GM18498 (cell line): ENCODE measurements at regions not wholly inside any gene's neighbourhood (a gene's known extent, or its start where the extent isn't known, plus 50 kb on each side); places are given as distances from the start of the nearest gene placed in this dataset.
"Not testable (repeated sequence)": the region's sequence is repeated elsewhere in the genome, so short reads cannot be mapped to it uniquely, and the experiment has no call there.

ENCODE experiments used
- ATAC-seq: cut with Tn5 transposase; IDR thresholded peaks from one replicate; pipeline ENCODE4 v1.9.1; 2021; ENCODE audit warnings: mild to moderate bottlenecking, moderate library complexity; ENCODE audit not compliant: unreplicated experiment

DNA sequence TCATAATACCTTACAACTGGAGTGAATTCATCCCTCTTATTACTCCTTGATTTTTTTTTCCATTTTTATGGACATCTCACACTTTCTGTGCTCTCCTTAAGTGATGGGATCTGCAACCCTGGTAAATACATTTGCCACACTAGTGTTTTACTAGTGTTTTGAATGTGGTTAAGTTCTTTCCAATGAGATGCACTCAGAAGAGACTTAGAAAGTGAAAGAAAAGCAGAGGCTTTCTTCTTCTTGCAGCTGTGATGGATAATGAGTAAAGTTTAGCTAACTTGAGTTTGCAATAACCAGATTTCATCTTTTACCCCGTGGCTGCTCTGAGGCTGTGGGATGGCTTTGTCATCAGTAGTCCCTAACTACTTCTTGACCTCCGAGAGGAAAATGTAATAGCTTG is 1248.4 kb downstream of the NSUN3 start:
- ATAC-seq = peak; percentile 84

DNA sequence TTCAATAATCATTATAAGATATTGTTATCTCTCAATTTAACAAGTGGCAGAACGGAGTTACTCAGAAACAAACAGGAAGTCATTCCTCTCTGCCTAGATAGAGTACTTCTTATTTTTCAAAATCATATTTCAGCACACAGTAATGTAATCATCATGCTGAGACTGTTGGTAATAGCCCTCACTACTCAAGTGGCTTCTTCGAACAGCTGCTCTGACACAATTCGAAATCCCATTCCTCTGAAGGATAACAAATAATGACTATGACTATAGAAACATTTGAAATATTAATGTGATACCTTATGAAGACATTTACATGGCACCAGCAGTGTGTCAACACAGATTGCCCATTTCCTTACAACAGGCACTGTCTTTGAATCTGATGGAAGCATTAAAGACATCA is 1249.8 kb downstream of the NSUN3 start:
- no peak for ATAC-seq

- ATAC-seq = no peak
Observed at GRCh38 chr3:95319921-95320494, 1257.1 kb downstream of the NSUN3 start.

DNA sequence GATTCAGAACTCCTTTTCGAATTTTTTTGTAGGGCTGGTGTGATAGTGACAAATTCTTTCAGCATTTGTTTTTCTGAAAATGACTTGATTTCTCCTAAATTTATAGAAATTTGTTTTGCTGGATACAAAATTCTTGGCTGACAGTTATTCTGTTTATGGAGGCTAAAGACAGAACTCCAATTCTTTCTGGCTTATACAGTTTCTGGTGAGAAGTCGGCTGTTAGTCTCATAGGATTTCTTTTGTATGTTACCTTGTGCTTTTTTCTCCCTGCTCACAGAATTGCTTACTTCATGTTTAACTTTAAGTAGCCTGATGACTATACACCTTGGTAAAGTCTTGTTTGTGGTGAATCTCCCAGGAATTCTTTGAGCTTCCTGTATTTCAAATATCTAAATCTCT is 1264.6 kb downstream of the NSUN3 start:
- ATAC-seq = no peak

GRCh38 chr3:95333826-95334225 is 1271.0 kb downstream of the NSUN3 start:
- ATAC-seq = no peak

DNA sequence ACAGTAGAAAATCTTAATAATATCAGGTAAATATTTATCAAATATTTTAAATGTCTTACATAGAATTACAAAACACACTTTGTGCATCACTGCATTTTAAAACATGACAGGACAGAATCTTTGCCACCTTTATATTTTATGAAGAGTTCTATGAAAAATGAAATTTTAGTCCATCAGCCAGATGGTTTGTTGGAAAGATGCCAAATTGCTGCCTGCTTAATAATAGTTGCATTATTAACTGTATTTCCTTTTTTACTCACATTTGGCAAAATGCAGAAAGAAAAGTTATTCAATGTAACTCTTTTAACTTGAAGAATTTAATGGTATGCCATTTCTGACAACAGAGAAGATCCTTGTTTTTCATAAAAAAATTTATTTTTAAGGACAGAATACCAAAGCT is 1271.6 kb downstream of the NSUN3 start:
- no peak for ATAC-seq

DNA sequence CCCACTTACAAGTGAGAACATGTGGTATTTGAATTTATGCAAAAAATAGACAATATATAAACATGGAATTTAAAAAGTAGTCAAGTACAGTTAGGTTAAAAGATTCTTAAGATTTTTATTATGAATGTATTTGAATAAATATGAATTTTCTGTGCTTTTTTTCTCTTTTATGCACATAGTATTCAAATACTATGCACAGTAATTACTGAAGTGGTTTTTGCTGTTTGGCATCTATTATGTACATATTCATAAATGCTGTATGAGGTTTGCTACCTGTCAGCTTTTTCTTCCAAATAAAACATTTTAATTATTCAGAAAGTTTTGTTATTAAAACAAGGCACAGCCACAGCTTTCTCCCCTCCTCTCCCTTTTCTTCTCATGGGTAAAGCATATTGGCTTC is 1272.7 kb downstream of the NSUN3 start:
- ATAC-seq = no peak

DNA sequence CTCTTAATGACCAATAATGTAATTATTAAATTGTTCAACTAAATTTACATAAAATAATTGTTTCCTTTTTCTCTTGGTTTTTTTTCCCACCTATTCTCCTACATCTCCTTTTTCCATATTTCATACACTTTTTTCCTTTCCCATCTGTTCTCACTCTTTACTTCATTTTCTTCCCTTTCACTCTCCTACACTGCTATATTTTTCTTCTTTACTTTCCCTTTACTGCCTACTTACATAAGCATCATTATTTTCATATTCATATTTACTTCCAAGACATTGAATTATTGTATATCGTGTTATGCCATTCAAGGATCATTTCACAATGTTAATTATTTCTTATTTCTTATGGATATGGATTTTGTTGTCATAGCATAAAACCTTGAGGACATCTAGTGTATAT is 1275.6 kb downstream of the NSUN3 start:
- ATAC-seq = no peak

GRCh38 chr3:95341314-95341713 is 1278.5 kb downstream of the NSUN3 start:
- ATAC-seq = no peak

DNA sequence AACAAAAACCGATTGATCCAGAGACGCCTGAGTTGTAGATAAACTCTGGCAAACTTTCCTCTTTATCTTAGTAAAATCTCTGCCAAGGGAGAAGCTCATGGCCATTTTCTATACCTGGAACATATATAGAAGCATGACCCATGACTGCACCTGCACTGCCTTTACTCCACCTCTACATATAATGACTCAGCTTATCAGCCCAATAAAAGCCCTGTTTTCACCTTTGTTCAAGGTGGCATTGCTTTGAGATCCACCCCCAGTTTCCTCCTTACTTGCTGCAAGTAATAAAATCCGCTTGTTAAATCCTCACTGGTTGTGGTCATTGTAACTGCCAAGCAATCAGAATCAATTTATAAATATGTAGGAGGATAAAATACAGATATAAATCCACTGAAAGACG is 1280.4 kb downstream of the NSUN3 start:
- ATAC-seq = no peak

DNA sequence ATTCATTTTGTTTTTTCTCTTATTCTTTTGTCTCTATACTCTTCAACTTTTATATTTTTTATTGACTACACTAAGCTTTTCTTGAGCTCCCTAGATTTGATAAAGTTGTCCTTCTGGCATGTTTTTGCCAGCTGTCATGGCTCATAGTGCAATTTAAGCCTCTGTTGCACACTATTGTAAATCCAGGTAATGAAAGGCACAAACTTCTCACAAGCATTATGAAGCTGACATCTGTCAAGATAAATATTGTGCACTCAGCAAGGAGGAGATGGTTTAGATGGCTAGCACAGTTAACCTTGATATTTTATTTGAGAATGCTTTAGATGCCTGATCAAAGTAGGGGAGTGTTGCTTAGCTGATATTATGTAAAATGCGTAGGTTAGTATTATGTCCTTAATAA is 1280.9 kb downstream of the NSUN3 start:
- no peak for ATAC-seq

DNA sequence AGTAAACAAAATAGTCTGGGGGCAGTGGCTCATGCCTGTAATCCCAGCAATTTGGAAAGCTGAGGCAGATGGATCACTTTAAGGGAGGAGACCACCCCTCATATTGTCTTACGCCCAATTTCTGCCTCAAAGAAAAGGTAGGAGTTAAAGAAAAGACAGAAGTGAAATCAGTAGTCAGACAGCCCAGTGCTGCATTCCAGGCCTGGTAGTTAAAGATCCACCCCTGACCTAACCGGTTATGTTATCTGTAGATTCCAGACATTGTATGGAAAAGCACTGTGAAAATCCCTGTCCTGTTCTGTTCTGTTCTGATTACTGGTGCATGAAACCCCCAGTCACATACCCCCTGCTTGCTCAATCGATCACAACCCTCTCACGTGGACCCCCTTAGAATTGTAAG is 1285.1 kb downstream of the NSUN3 start:
- ATAC-seq = not testable (repeated sequence)

DNA sequence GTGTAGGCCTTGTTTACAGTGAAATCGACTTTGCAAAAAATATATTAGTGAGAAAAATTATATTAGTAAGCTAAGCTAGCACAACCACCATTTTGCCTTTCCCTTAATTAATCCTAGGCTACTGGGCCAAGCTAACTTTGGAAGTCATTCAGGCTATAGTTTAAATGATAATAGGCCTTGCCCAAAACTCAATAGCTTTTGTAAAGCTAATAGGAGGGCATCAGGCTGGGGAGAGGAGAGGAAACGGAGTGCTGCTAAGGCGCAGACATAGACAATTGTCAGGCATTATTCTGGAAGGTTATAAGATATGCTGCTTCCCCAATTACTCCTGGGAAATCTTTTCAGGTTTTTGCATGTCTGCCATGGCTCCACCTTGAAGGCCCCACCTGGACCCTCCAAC is 1286.0 kb downstream of the NSUN3 start:
- no peak for ATAC-seq

DNA sequence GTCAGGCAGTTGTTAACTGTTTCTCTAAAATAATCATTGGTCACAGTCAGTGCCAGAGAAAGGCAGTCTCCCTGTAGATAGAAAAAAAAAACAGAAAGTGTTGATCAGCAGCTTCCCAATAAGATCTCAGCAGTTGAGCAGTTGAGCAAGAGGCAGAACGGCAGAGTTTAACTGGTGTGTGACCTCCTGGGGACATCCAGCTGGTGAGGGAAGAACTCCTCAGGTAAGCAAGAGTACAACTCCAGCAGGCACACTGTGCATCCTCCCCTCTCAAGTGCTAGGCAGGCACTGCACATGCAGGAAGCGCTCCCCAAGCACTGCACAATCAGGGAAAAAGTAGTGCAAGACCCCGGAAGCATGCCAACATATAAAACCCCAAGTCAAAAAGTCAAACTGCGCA is 1287.2 kb downstream of the NSUN3 start:
- no peak for ATAC-seq

GRCh38 chr3:95351158-95351557 is 1288.3 kb downstream of the NSUN3 start:
- peak; percentile 60 for ATAC-seq

DNA sequence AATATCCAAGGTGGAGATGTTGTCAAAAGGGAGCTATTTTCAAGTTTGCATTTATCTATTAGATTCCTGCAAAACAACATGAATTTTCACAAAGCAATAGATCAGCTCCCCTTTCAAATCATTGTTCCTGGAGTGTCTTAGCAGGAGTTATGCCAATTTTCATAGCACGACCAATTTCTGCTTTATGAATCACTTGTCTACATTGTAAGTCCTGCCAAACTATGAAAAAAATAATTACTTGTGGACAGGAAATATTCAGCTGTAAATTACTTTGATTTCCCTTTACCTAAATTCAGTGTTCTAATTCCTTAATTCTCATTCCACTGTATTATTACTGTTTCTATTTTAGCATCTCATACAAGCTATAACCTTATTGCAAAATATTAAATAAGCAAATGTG is 1289.6 kb downstream of the NSUN3 start:
- no peak for ATAC-seq

- no peak for ATAC-seq
Observed at GRCh38 chr3:95354489-95354888, 1291.6 kb downstream of the NSUN3 start.

DNA sequence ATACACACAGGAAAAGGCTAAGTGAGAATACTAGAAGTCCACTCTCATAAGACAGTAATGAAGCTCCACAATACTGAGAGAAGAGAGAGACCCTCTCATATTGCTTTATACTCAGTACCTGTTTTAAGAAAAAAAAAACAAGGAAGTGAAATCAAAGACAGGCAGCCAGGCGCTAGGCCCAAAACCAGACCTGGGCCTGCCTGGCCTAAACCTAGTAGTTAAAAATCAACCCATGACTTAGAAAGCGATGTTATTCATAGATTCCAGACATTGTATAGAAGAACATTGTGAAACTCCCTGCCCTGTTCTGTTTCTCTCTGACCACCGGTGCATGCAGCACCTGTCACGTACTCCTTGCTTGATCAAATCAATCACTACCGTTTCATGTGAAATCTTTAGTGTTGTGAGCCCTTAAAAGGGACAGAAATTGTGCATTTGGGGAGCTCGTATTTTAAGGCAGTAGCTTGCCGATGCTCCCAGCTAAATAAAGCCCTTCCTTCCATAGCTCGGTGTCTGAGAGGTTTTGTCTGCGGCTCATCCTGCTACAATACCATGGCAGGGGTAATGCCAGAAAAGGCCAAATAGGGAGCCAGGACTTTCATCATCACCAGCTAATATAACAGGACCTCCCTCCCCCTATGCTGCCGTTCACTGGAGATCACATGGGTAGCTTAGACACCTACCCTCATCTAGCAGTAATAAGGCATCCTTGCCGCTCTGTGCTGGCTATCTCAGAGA is 1294.1 kb downstream of the NSUN3 start:
- peak; percentile 74 for ATAC-seq

- ATAC-seq = peak; percentile 70
Observed at GRCh38 chr3:95387242-95388021, 1324.6 kb downstream of the NSUN3 start.

GRCh38 chr3:95389725-95390313 is 1327.0 kb downstream of the NSUN3 start:
- ATAC-seq = no peak

DNA sequence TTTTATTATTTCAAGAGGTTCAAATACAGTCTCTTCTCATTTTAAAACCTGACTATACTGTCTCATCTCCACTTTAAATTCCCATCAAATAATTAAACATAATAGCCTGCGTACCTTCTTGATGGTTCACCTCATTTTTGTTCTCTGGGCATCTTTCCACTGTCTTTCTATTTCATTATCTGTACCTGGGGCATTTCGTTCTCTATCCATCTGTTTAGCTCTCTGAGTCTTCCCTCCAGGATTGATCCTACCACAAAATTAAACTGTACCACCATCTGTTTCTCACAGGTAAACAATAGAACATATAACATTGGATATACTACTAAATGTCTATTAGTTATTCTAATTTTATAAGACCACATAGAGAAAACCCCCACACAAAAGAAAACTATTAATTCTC is 1331.4 kb downstream of the NSUN3 start:
- ATAC-seq = no peak

GRCh38 chr3:95399585-95399984 is 1336.7 kb downstream of the NSUN3 start:
- no peak for ATAC-seq
